OCI-M1 (cell line): ENCODE measurements at regions not wholly inside any gene's neighbourhood (a gene's known extent, or its start where the extent isn't known, plus 50 kb on each side); places are given as distances from the start of the nearest gene placed in this dataset.
"Not testable (repeated sequence)": the region's sequence is repeated elsewhere in the genome, so short reads cannot be mapped to it uniquely, and the experiment has no call there.

ENCODE experiments used
- DNase-seq: peaks from one replicate; lab custom pipeline; 2025; lab: John Stamatoyannopoulos, UW

GRCh38 chr4:23023121-23023520 is 330.4 kb downstream of the GBA3 start:
- no peak for DNase-seq

GRCh38 chr4:23022032-23022431 is 329.3 kb downstream of the GBA3 start:
- no peak for DNase-seq

GRCh38 chr4:23021040-23021439 is 328.3 kb downstream of the GBA3 start:
- DNase-seq: no peak

GRCh38 chr4:23020399-23020798 is 327.7 kb downstream of the GBA3 start:
- not testable (repeated sequence) for DNase-seq

GRCh38 chr4:23016981-23017380 is 324.2 kb downstream of the GBA3 start:
- DNase-seq: no peak

- DNase-seq: no peak
These were observed 323.1 kb downstream of the GBA3 start for GRCh38 chr4:23015821-23016220.

- DNase-seq: no peak
These were observed 316.4 kb downstream of the GBA3 start for GRCh38 chr4:23009093-23009492.

- DNase-seq: no peak
These were observed 314.0 kb downstream of the GBA3 start for GRCh38 chr4:23006756-23007155.

GRCh38 chr4:23005691-23006090 is 313.0 kb downstream of the GBA3 start:
- DNase-seq: no peak

- DNase-seq: peak; percentile 85
These were observed 308.7 kb downstream of the GBA3 start for GRCh38 chr4:23001478-23001877.

GRCh38 chr4:22999419-22999818 is 306.7 kb downstream of the GBA3 start:
- DNase-seq: peak; percentile 57

- DNase-seq: peak; percentile 70
These were observed 304.9 kb downstream of the GBA3 start for GRCh38 chr4:22997358-22998224.

- DNase-seq: no peak
These were observed 298.8 kb downstream of the GBA3 start for GRCh38 chr4:22991576-22991975.

- DNase-seq: no peak
These were observed 295.8 kb downstream of the GBA3 start for GRCh38 chr4:22988526-22988925.

- DNase-seq: no peak
These were observed 295.1 kb downstream of the GBA3 start for GRCh38 chr4:22987870-22988269.

- peak; percentile 19 for DNase-seq
These were observed 294.1 kb downstream of the GBA3 start for GRCh38 chr4:22986881-22987280.

GRCh38 chr4:22986262-22986661 is 293.5 kb downstream of the GBA3 start:
- DNase-seq: no peak

GRCh38 chr4:22984390-22984789 is 291.7 kb downstream of the GBA3 start:
- DNase-seq: no peak

- DNase-seq: no peak
These were observed 285.9 kb downstream of the GBA3 start for GRCh38 chr4:22978656-22979055.

GRCh38 chr4:22970665-22971064 is 277.9 kb downstream of the GBA3 start:
- DNase-seq: no peak

GRCh38 chr4:22969287-22969896 is 276.7 kb downstream of the GBA3 start:
- peak; percentile 2 for DNase-seq

- DNase-seq: peak; percentile 46
These were observed 269.6 kb downstream of the GBA3 start for GRCh38 chr4:22962295-22962694.

GRCh38 chr4:22959483-22959882 is 266.7 kb downstream of the GBA3 start:
- DNase-seq: no peak
